WTC11 (cell line): ENCODE measurements at regions not wholly inside any gene's neighbourhood (a gene's known extent, or its start where the extent isn't known, plus 50 kb on each side); places are given as distances from the start of the nearest gene placed in this dataset.
"Not testable (repeated sequence)": the region's sequence is repeated elsewhere in the genome, so short reads cannot be mapped to it uniquely, and the experiment has no call there.

Experiments
- ATAC-seq: fragments of 200-7000 bp; cut with Tn5 transposase; 2 replicates; pipeline ENCODE4 v1.10.0; 2021; ENCODE audit warnings: mild to moderate bottlenecking, moderate library complexity
- CTCF ChIA-PET: fragments of 300-600 bp; sonication (Branson Sonifier 250); formaldehyde crosslinking; loops from one replicate; lab custom pipeline; 2021; ENCODE audit warnings: antibody characterized with exemption; lab: Charles Lee
- POLR2A ChIA-PET: fragments of 350-600 bp; sonication (Branson Sonifier 250); formaldehyde crosslinking; loops from one replicate; lab custom pipeline; 2021; ENCODE audit warnings: antibody characterized with exemption; lab: Charles Lee
- DNase-seq: peaks from one replicate; pipeline ENCODE4 v3.0.0; 2021; ENCODE audit warnings: low spot score
- H3K27ac Mint-ChIP-seq: 2 replicates; pipeline ENCODE4 v1.8.0; 2021; ENCODE audit warnings: mixed read lengths
- H3K27me3 Mint-ChIP-seq: 2 replicates; pipeline ENCODE4 v1.8.0; 2021; ENCODE audit warnings: low read depth, mild to moderate bottlenecking, moderate library complexity, mixed read lengths
- H3K36me3 Mint-ChIP-seq: 2 replicates; pipeline ENCODE4 v1.8.0; 2021; ENCODE audit warnings: mixed read lengths
- H3K4me1 Mint-ChIP-seq: 2 replicates; pipeline ENCODE4 v1.8.0; 2022; ENCODE audit warnings: mixed read lengths
- H3K4me3 Mint-ChIP-seq: 2 replicates; pipeline ENCODE4 v1.8.0; 2021; ENCODE audit warnings: mild to moderate bottlenecking, moderate library complexity, mixed read lengths
- H3K9me3 Mint-ChIP-seq: 2 replicates; pipeline ENCODE4 v1.8.0; 2021; ENCODE audit warnings: mixed read lengths
- ETV6 ChIP-seq: sonication (generic); formaldehyde crosslinking; IDR thresholded peaks from 2 replicates; pipeline ENCODE4 v1.8.1; 2022; ENCODE audit warnings: mild to moderate bottlenecking, missing genetic modification reagents
- FOXK1 ChIP-seq: sonication (generic); formaldehyde crosslinking; IDR thresholded peaks from 2 replicates; pipeline ENCODE4 v1.8.0; 2022; ENCODE audit warnings: mild to moderate bottlenecking, moderate library complexity, missing genetic modification reagents
- FOXP1 ChIP-seq: sonication (generic); formaldehyde crosslinking; IDR thresholded peaks from 2 replicates; pipeline ENCODE4 v1.8.0; 2022; ENCODE audit warnings: missing genetic modification reagents, mild to moderate bottlenecking, moderate library complexity, borderline replicate concordance
- IRF2 ChIP-seq: sonication (generic); formaldehyde crosslinking; IDR thresholded peaks from 2 replicates; pipeline ENCODE4 v1.8.0; 2022; ENCODE audit warnings: low read depth, missing genetic modification reagents, borderline replicate concordance
- KAT7 ChIP-seq: sonication (generic); formaldehyde crosslinking; IDR thresholded peaks from 2 replicates; pipeline ENCODE4 v1.8.1; 2023; ENCODE audit warnings: missing genetic modification reagents, mild to moderate bottlenecking, borderline replicate concordance
- NFE2L1 ChIP-seq: sonication (generic); formaldehyde crosslinking; IDR thresholded peaks from 2 replicates; pipeline ENCODE4 v1.8.1; 2023; ENCODE audit warnings: missing genetic modification reagents
- NR2C2 ChIP-seq: sonication (generic); formaldehyde crosslinking; IDR thresholded peaks from 2 replicates; pipeline ENCODE4 v1.8.0; 2022; ENCODE audit warnings: mild to moderate bottlenecking, missing genetic modification reagents
- PRRX2 ChIP-seq: fragments of 250-450 bp; sonication (Bioruptor Pico); IDR thresholded peaks from 2 replicates; pipeline ENCODE4 v1.8.0; 2021; ENCODE audit warnings: mild to moderate bottlenecking
- RORB ChIP-seq: fragments of 250-450 bp; sonication (Bioruptor Pico); IDR thresholded peaks from 2 replicates; pipeline ENCODE4 v1.9.0; 2021; ENCODE audit warnings: mild to moderate bottlenecking
- SOX15 ChIP-seq: fragments of 250-450 bp; sonication (Bioruptor Pico); IDR thresholded peaks from 2 replicates; pipeline ENCODE4 v1.9.0; 2021; ENCODE audit warnings: mild to moderate bottlenecking
- TEAD1 ChIP-seq: sonication (generic); formaldehyde crosslinking; IDR thresholded peaks from 2 replicates; pipeline ENCODE4 v1.8.0; 2022; ENCODE audit warnings: mild to moderate bottlenecking, missing genetic modification reagents
- ZNF121 ChIP-seq: sonication (generic); formaldehyde crosslinking; IDR thresholded peaks from 2 replicates; pipeline ENCODE4 v1.8.0; 2023; ENCODE audit warnings: missing genetic modification reagents
- ZNF232 ChIP-seq: sonication (generic); formaldehyde crosslinking; IDR thresholded peaks from 2 replicates; pipeline ENCODE4 v1.8.0; 2022; ENCODE audit warnings: mild to moderate bottlenecking, missing genetic modification reagents
- TF ChIP-seq, protein P1 (sequence below): sonication (generic); formaldehyde crosslinking; IDR thresholded peaks from 2 replicates; pipeline ENCODE4 v1.8.1; 2023; ENCODE audit warnings: mild to moderate bottlenecking, missing genetic modification reagents
- TF ChIP-seq, protein P2 (sequence below): sonication (generic); formaldehyde crosslinking; IDR thresholded peaks from 2 replicates; pipeline ENCODE4 v1.8.0; 2022; ENCODE audit warnings: mild to moderate bottlenecking, missing genetic modification reagents
- TF ChIP-seq, protein P3 (sequence below): sonication (generic); formaldehyde crosslinking; IDR thresholded peaks from 2 replicates; pipeline ENCODE4 v1.8.1; 2023; ENCODE audit warnings: mild to moderate bottlenecking, moderate library complexity, missing genetic modification reagents
- TF ChIP-seq, protein P4 (sequence below): sonication (generic); formaldehyde crosslinking; IDR thresholded peaks from 2 replicates; pipeline ENCODE4 v1.8.1; 2022; ENCODE audit warnings: mild to moderate bottlenecking, moderate library complexity, missing genetic modification reagents
- TF ChIP-seq, protein P5 (sequence below): sonication (generic); formaldehyde crosslinking; IDR thresholded peaks from 2 replicates; pipeline ENCODE4 v1.8.1; 2022; ENCODE audit warnings: mild to moderate bottlenecking, missing genetic modification reagents, moderate library complexity, borderline replicate concordance
- TF ChIP-seq, protein P6 (sequence below): sonication (generic); formaldehyde crosslinking; IDR thresholded peaks from 2 replicates; pipeline ENCODE4 v1.8.1; 2022; ENCODE audit warnings: missing genetic modification reagents, borderline replicate concordance
- TF ChIP-seq, protein P7 (sequence below): sonication (generic); formaldehyde crosslinking; IDR thresholded peaks from 2 replicates; pipeline ENCODE4 v1.8.0; 2022; ENCODE audit warnings: mild to moderate bottlenecking, missing genetic modification reagents

DNA sequence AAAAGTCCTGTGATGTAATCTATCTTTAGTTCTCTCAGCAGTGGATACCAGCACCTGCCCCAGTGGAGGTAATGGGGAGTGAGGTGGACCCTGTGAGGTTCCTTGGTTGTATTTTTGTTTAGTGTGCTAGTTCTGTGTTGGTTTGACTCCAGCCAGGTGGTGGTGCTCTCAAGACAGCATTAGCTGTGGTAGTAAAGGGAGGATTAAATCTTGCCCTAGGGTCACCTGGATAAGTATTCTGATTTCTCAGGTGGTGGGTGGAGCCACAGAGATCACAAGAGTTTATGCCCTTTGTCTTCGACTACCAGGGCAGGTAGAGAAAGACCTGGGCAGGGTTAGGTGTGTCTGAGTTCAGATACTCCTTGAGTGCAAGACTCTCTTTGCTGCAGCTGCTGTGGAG lies 176.3 kb upstream of the EDA2R start (continued):
- TF ChIP-seq, protein P1, sequence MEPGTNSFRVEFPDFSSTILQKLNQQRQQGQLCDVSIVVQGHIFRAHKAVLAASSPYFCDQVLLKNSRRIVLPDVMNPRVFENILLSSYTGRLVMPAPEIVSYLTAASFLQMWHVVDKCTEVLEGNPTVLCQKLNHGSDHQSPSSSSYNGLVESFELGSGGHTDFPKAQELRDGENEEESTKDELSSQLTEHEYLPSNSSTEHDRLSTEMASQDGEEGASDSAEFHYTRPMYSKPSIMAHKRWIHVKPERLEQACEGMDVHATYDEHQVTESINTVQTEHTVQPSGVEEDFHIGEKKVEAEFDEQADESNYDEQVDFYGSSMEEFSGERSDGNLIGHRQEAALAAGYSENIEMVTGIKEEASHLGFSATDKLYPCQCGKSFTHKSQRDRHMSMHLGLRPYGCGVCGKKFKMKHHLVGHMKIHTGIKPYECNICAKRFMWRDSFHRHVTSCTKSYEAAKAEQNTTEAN: no peak

DNA sequence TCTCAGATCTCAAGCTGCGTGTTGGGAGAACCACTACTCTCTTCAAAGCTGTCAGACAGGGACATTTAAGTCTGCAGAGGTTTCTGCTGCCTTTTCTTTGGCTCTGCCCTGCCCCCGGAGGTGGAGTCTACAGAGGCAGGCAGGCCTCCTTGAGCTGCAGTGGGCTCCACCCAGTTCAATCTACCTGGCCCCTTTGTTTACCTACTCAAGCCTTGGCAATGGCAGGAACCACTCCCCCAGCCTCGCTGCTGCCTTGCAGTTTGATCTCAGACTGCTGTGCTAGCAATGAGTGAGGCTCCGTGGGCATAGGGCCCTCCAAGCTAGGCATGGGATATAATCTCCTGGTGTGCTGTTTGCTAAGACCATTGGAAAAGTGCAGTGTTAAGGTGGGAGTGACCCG lies 155.6 kb upstream of the EDA2R start:
- peaks cover 33% of the 10 kb centered on the region for H3K9me3 Mint-ChIP-seq
- H3K4me3 Mint-ChIP-seq, H3K4me1 Mint-ChIP-seq, H3K27ac Mint-ChIP-seq, DNase-seq, POLR2A ChIA-PET, ATAC-seq, H3K27me3 Mint-ChIP-seq, CTCF ChIA-PET: not testable (repeated sequence)
- H3K36me3 Mint-ChIP-seq: peaks cover 17% of the 10 kb centered on the region

DNA sequence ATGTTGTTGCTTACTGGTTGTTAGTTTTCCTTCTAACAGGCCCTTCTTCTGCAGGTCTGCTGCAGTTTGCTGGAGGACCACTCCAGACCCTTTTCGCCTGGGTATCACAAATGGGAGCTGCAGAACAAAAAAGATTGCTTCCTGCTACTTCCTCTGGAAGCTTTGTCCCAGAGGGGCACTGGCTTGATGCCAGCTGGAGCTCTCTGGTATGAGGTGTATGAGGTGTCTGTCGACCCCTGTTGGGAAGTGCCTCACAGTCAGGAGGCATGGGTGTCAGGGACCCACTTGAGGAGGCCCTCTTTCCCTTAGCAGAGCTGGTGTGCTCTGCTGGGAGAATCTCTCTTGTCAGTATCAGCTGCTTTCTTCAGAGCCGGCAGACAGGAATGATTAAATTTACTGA lies 127.4 kb upstream of the EDA2R start:
- 0 out of 2 replicates have a peak, but pooled peaks cover 13% of the 10 kb centered on the region for H3K9me3 Mint-ChIP-seq
- no peak overlapping the region for H3K4me3 Mint-ChIP-seq
- CTCF ChIA-PET: no interaction called here
- H3K27ac Mint-ChIP-seq: no peak overlapping the region
- POLR2A ChIA-PET: no interaction called here
- DNase-seq: no peak
- H3K27me3 Mint-ChIP-seq: no peaks in the 10 kb centered on the region
- TF ChIP-seq IRF2 (CRISPR knock-in tag) (no peak), RORB (CRISPR knock-in tag) (no peak), SOX15 (no peak), FOXP1 (no peak), NFE2L1 (CRISPR knock-in tag) (no peak), ZNF121 (CRISPR knock-in tag) (no peak), ZNF232 (CRISPR knock-in tag) (no peak), PRRX2 (no peak), FOXK1 (no peak), KAT7 (CRISPR knock-in tag) (no peak), NR2C2 (CRISPR knock-in tag) (no peak), ETV6 (CRISPR knock-in tag) (no peak), TEAD1 (CRISPR knock-in tag) (no peak)
- TF ChIP-seq, protein P2, sequence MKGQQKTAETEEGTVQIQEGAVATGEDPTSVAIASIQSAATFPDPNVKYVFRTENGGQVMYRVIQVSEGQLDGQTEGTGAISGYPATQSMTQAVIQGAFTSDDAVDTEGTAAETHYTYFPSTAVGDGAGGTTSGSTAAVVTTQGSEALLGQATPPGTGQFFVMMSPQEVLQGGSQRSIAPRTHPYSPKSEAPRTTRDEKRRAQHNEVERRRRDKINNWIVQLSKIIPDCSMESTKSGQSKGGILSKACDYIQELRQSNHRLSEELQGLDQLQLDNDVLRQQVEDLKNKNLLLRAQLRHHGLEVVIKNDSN (CRISPR knock-in tag): no peak
- TF ChIP-seq, protein P3, sequence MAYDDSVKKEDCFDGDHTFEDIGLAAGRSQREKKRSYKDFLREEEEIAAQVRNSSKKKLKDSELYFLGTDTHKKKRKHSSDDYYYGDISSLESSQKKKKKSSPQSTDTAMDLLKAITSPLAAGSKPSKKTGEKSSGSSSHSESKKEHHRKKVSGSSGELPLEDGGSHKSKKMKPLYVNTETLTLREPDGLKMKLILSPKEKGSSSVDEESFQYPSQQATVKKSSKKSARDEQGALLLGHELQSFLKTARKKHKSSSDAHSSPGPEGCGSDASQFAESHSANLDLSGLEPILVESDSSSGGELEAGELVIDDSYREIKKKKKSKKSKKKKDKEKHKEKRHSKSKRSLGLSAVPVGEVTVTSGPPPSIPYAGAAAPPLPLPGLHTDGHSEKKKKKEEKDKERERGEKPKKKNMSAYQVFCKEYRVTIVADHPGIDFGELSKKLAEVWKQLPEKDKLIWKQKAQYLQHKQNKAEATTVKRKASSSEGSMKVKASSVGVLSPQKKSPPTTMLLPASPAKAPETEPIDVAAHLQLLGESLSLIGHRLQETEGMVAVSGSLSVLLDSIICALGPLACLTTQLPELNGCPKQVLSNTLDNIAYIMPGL (CRISPR knock-in tag): no peak
- TF ChIP-seq, protein P4, sequence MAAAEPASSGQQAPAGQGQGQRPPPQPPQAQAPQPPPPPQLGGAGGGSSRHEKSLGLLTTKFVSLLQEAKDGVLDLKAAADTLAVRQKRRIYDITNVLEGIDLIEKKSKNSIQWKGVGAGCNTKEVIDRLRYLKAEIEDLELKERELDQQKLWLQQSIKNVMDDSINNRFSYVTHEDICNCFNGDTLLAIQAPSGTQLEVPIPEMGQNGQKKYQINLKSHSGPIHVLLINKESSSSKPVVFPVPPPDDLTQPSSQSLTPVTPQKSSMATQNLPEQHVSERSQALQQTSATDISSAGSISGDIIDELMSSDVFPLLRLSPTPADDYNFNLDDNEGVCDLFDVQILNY: no peak
- TF ChIP-seq, protein P5, sequence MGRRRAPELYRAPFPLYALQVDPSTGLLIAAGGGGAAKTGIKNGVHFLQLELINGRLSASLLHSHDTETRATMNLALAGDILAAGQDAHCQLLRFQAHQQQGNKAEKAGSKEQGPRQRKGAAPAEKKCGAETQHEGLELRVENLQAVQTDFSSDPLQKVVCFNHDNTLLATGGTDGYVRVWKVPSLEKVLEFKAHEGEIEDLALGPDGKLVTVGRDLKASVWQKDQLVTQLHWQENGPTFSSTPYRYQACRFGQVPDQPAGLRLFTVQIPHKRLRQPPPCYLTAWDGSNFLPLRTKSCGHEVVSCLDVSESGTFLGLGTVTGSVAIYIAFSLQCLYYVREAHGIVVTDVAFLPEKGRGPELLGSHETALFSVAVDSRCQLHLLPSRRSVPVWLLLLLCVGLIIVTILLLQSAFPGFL (CRISPR knock-in tag): no peak
- TF ChIP-seq, protein P6, sequence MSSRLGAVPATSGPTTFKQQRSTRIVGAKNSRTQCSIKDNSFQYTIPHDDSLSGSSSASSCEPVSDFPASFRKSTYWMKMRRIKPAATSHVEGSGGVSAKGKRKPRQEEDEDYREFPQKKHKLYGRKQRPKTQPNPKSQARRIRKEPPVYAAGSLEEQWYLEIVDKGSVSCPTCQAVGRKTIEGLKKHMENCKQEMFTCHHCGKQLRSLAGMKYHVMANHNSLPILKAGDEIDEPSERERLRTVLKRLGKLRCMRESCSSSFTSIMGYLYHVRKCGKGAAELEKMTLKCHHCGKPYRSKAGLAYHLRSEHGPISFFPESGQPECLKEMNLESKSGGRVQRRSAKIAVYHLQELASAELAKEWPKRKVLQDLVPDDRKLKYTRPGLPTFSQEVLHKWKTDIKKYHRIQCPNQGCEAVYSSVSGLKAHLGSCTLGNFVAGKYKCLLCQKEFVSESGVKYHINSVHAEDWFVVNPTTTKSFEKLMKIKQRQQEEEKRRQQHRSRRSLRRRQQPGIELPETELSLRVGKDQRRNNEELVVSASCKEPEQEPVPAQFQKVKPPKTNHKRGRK (CRISPR knock-in tag): no peak
- TF ChIP-seq, protein P7, sequence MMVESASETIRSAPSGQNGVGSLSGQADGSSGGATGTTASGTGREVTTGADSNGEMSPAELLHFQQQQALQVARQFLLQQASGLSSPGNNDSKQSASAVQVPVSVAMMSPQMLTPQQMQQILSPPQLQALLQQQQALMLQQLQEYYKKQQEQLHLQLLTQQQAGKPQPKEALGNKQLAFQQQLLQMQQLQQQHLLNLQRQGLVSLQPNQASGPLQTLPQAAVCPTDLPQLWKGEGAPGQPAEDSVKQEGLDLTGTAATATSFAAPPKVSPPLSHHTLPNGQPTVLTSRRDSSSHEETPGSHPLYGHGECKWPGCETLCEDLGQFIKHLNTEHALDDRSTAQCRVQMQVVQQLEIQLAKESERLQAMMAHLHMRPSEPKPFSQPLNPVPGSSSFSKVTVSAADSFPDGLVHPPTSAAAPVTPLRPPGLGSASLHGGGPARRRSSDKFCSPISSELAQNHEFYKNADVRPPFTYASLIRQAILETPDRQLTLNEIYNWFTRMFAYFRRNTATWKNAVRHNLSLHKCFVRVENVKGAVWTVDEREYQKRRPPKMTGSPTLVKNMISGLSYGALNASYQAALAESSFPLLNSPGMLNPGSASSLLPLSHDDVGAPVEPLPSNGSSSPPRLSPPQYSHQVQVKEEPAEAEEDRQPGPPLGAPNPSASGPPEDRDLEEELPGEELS (CRISPR knock-in tag): no peak
- H3K4me1 Mint-ChIP-seq: no peaks in the 10 kb centered on the region
- H3K36me3 Mint-ChIP-seq: no peaks in the 10 kb centered on the region
- no peak for ATAC-seq
